ENCODE measurements at regions not wholly inside any gene's neighbourhood (a gene's known extent, or its start where the extent isn't known, plus 50 kb on each side); places are given as distances from the start of the nearest gene placed in this dataset.

- FAIRE-seq (no peak), DNase-seq (ENCODE audit: low spot score) (no peak), ATAC-seq (no peak)
- ChIA-PET POLR2A (no interaction called here), CTCF (ENCODE audit: low intra/inter-chr PET ratio, low total read pairs) (no interaction called here)
- WGBS (ENCODE audit: low lambda C conversion rate) = 0% methylated on average over 8 of the region's 8 CpGs
- Histone ChIP-seq H3K27ac (ENCODE audit: extremely low read length, insufficient read depth, low read length) (no peak overlapping the region), H3K4me1 (ENCODE audit: insufficient read depth, low read length) (no peaks in the 10 kb centered on the region), H3K4me3 (replicated peaks in 1 of 3; ENCODE audit: insufficient read depth in 1 of 3, low read depth in 2 of 3, low read length in 3 of 3) (no peak overlapping the region), H2AFZ (ENCODE audit: low read length) (no peak overlapping the region), H3K4me2 (ENCODE audit: low read depth, low read length) (no peak overlapping the region), H3K9me3 (ENCODE audit: low read length) (peaks cover 45% of the 10 kb centered on the region), H3K9ac (ENCODE audit: insufficient read depth, low read depth, low read length) (no peak overlapping the region), H3K27me3 (ENCODE audit: control insufficient read depth in 1 of 2, insufficient read depth in 2 of 2, low read length in 2 of 2) (no peaks in the 10 kb centered on the region), H4K20me1 (ENCODE audit: insufficient read depth, low read length) (no peaks in the 10 kb centered on the region), H3K79me2 (ENCODE audit: insufficient read depth, low read length) (no peaks in the 10 kb centered on the region), H3K36me3 (replicated peaks in 1 of 2; ENCODE audit: control insufficient read depth in 1 of 2, insufficient read depth in 2 of 2, low read length in 2 of 2) (no peaks in the 10 kb centered on the region)
- TF ChIP-seq JUND (CRISPR knock-in tag; IDR thresholded peaks at IDR 0.05) (no peak), POLR2G (IDR thresholded peaks at IDR 0.05; ENCODE audit: low read depth, low read length) (no peak), NR2F2 (IDR thresholded peaks at IDR 0.05; ENCODE audit: borderline replicate concordance, low read depth) (no peak), HDAC6 (IDR thresholded peaks at IDR 0.05; ENCODE audit: low read depth, low read length) (no peak), GZF1 (CRISPR knock-in tag; IDR thresholded peaks at IDR 0.05) (no peak), JUNB (CRISPR knock-in tag; IDR thresholded peaks at IDR 0.05; ENCODE audit: borderline replicate concordance) (no peak), ZNF709 (CRISPR knock-in tag; IDR thresholded peaks at IDR 0.05) (no peak), ZNF414 (CRISPR knock-in tag; IDR thresholded peaks at IDR 0.05) (no peak), ZNF772 (CRISPR knock-in tag; IDR thresholded peaks at IDR 0.05) (no peak)
- TF ChIP-seq, protein P1, sequence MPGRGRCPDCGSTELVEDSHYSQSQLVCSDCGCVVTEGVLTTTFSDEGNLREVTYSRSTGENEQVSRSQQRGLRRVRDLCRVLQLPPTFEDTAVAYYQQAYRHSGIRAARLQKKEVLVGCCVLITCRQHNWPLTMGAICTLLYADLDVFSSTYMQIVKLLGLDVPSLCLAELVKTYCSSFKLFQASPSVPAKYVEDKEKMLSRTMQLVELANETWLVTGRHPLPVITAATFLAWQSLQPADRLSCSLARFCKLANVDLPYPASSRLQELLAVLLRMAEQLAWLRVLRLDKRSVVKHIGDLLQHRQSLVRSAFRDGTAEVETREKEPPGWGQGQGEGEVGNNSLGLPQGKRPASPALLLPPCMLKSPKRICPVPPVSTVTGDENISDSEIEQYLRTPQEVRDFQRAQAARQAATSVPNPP (CRISPR knock-in tag; IDR thresholded peaks at IDR 0.05) = no peak
- intact Hi-C loops (cut with micrococcal nuclease; ENCODE audit: unreplicated experiment) (no loop called here), in situ Hi-C loops (cut with HindIII; ENCODE audit: extremely low pct_ligation_motif_present, low pct_unique_long_range_greater_than_20kb) (no loop called here)
- no TSS peak for BruUV-seq (replicated peaks)
Observed at GRCh38 chr16:6375465-6376075, 957.1 kb upstream of the RBFOX1 start.

All from HepG2 (cell line).